Motor neuron (in vitro differentiated cells): ENCODE measurements at regions not wholly inside any gene's neighbourhood (a gene's known extent, or its start where the extent isn't known, plus 50 kb on each side); places are given as distances from the start of the nearest gene placed in this dataset.

Source experiments
- ATAC-seq, 8 experiments: fragments of 200-7000 bp; cut with Tn5 transposase; replicated peaks in 6 of 8; 2 replicates each; pipeline ENCODE4 v1.8.0; 2021; ENCODE audit warnings: mild to moderate bottlenecking in 8 of 8, moderate library complexity in 8 of 8
- H3K27ac ChIP-seq, 2 donors: fragments of 250-450 bp; sonication (Bioruptor Pico); 2 replicates each; pipeline ENCODE4 v1.9.0; 2021; ENCODE audit warnings: antibody characterized with exemption in 2 of 2, mild to moderate bottlenecking in 2 of 2, moderate library complexity in 1 of 2
- H3K4me1 ChIP-seq, 2 donors: fragments of 250-450 bp; sonication (Bioruptor Pico); replicated peaks in 1 of 2; 2 replicates each; pipeline ENCODE4 v1.6.1; 2021; ENCODE audit warnings: antibody characterized with exemption in 2 of 2, mild to moderate bottlenecking in 2 of 2, moderate library complexity in 1 of 2
- H3K4me3 ChIP-seq, 5 donors: fragments of 250-450 bp; sonication (Bioruptor Pico); 2 replicates each; pipeline ENCODE4 v1.9.0; 2021; ENCODE audit warnings: antibody characterized with exemption in 5 of 5, mild to moderate bottlenecking in 5 of 5, moderate library complexity in 4 of 5
- WGBS, 10 experiments: fragments of 450-650 bp; shearing (Covaris generic); methylation state at CpG; one replicate each; pipeline ENCODE4 v1.0.0; 2022; 5-methylcytosine and 5-hydroxymethylcytosine counted together
- in situ Hi-C, 9 experiments: fragments of 400-800 bp; cut with MboI; loops; one replicate each; pipeline ENCODE4 v1.15.0; 2021; ENCODE audit warnings: low sequenced_read_pairs in 9 of 9, low pct_unique_long_range_greater_than_20kb in 2 of 9; ENCODE audit not compliant: unreplicated experiment in 9 of 9

GRCh38 chr13:78468621-78469020, 134.7 kb downstream of the POU4F1 start:
- 0 to 100% (median 67%) methylated on average over 1 to 2 of the region's 2 CpGs; no CpG with 5 or more reads in 2 of the 10 experiments for WGBS, 10 experiments
- Histone ChIP-seq H3K4me1 (peaks cover 0 to 3% of the 10 kb centered on the region in 2 donors), H3K4me3 (no peak overlapping the region), H3K27ac (no peak overlapping the region)
- peak in 7 of 8 experiments; percentile 29 to 84 (median 39) for ATAC-seq
- in situ Hi-C loops = no loop called here

- ATAC-seq = no peak
- in situ Hi-C loops = no loop called here
- Histone ChIP-seq H3K27ac (no peak overlapping the region), H3K4me1 (peaks cover 0 to 3% of the 10 kb centered on the region in 2 donors), H3K4me3 (no peak overlapping the region)
- WGBS, 10 experiments = 0 to 100% (median 40%) methylated on average over 1 of the region's 1 CpG; no CpG with 5 or more reads in 3 of the 10 experiments
Observed at GRCh38 chr13:78465250-78465649, 138.1 kb downstream of the POU4F1 start.

GRCh38 chr13:78460176-78460575, 143.2 kb downstream of the POU4F1 start:
- no peak for ATAC-seq
- in situ Hi-C loops = no loop called here
- Histone ChIP-seq H3K4me1 (no peaks in the 10 kb centered on the region), H3K27ac (no peak overlapping the region), H3K4me3 (no peak overlapping the region)
- 0 to 100% (median 84%) methylated on average over 1 to 2 of the region's 2 CpGs; no CpG with 5 or more reads in 1 of the 10 experiments for WGBS, 10 experiments

GRCh38 chr13:78443839-78444238, 159.5 kb downstream of the POU4F1 start:
- WGBS, 10 experiments = 0 to 88% (median 40%) methylated on average over 1 to 4 of the region's 4 CpGs; no CpG with 5 or more reads in 1 of the 10 experiments
- no peak for ATAC-seq
- in situ Hi-C loops = no loop called here
- Histone ChIP-seq H3K4me1 (no peaks in the 10 kb centered on the region), H3K4me3 (no peak overlapping the region), H3K27ac (no peak overlapping the region)

- no peak for ATAC-seq
- Histone ChIP-seq H3K27ac (no peak overlapping the region), H3K4me1 (peaks cover 0 to 6% of the 10 kb centered on the region in 2 donors), H3K4me3 (no peak overlapping the region)
- WGBS, 10 experiments = 0 to 100% (median 67%) methylated on average over 1 to 4 of the region's 4 CpGs
- in situ Hi-C loops = no loop called here
Observed at GRCh38 chr13:78437781-78438180, 165.6 kb downstream of the POU4F1 start.

- ATAC-seq = no peak
- Histone ChIP-seq H3K27ac (no peak overlapping the region), H3K4me1 (peaks cover 0 to 6% of the 10 kb centered on the region in 2 donors), H3K4me3 (no peak overlapping the region)
- WGBS, 10 experiments = 0 to 100% (median 82%) methylated on average over 1 to 3 of the region's 3 CpGs
- in situ Hi-C loops = no loop called here
Observed at GRCh38 chr13:78436311-78436710, 167.0 kb downstream of the POU4F1 start.

- Histone ChIP-seq H3K27ac (no peak overlapping the region), H3K4me1 (no peaks in the 10 kb centered on the region), H3K4me3 (no peak overlapping the region)
- in situ Hi-C loops = no loop called here
- ATAC-seq = peak in 3 of 8 experiments; percentile 27 to 47 (median 45)
- WGBS, 10 experiments = 0 to 67% (median 17%) methylated on average over 1 of the region's 1 CpG; no CpG with 5 or more reads in 3 of the 10 experiments
Observed at GRCh38 chr13:78431328-78431727, 172.0 kb downstream of the POU4F1 start.

- Histone ChIP-seq H3K27ac (no peak overlapping the region), H3K4me3 (no peak overlapping the region), H3K4me1 (no peaks in the 10 kb centered on the region)
- in situ Hi-C loops = no loop called here
- ATAC-seq = no peak
- 0 to 80% (median 80%) methylated on average over 1 of the region's 1 CpG; no CpG with 5 or more reads in 7 of the 10 experiments for WGBS, 10 experiments
Observed at GRCh38 chr13:78430811-78431210, 172.5 kb downstream of the POU4F1 start.

- WGBS, 10 experiments = 13 to 90% (median 69%) methylated on average over 1 to 11 of the region's 13 CpGs; no CpG with 5 or more reads in 2 of the 10 experiments
- no peak overlapping the region for H3K4me3 ChIP-seq
- no peaks in the 10 kb centered on the region for H3K4me1 ChIP-seq
- ATAC-seq = no peak
- in situ Hi-C loops = no loop called here
- no peak overlapping the region for H3K27ac ChIP-seq
Observed at GRCh38 chr13:78430166-78430791, 173.1 kb downstream of the POU4F1 start.

- no peak for ATAC-seq
- H3K4me3 ChIP-seq = no peak overlapping the region
- no peaks in the 10 kb centered on the region for H3K4me1 ChIP-seq
- in situ Hi-C loops = no loop called here
- H3K27ac ChIP-seq = no peak overlapping the region
- 0% methylated on average over 1 of the region's 2 CpGs; no CpG with 5 or more reads in 9 of the 10 experiments for WGBS, 10 experiments
Observed at GRCh38 chr13:78428646-78429045, 174.7 kb downstream of the POU4F1 start.

- H3K27ac ChIP-seq = no peak overlapping the region
- H3K4me3 ChIP-seq = no peak overlapping the region
- H3K4me1 ChIP-seq = no peaks in the 10 kb centered on the region
- in situ Hi-C loops = no loop called here
- WGBS, 10 experiments = 0 to 100% (median 67%) methylated on average over 1 to 4 of the region's 4 CpGs; no CpG with 5 or more reads in 2 of the 10 experiments
- no peak for ATAC-seq
Observed at GRCh38 chr13:78426183-78426582, 177.2 kb downstream of the POU4F1 start.

- no peak for ATAC-seq
- in situ Hi-C loops = no loop called here
- WGBS, 10 experiments = 67 to 100% (median 86%) methylated on average over 1 of the region's 4 CpGs; no CpG with 5 or more reads in 7 of the 10 experiments
- H3K27ac ChIP-seq = no peak overlapping the region
- H3K4me3 ChIP-seq = no peak overlapping the region
- H3K4me1 ChIP-seq = no peaks in the 10 kb centered on the region
Observed at GRCh38 chr13:78420814-78421213, 182.5 kb downstream of the POU4F1 start.

- Histone ChIP-seq H3K27ac (no peak overlapping the region), H3K4me1 (no peaks in the 10 kb centered on the region), H3K4me3 (no peak overlapping the region)
- no peak for ATAC-seq
- in situ Hi-C loops = no loop called here
- WGBS, 10 experiments = 0 to 73% (median 26%) methylated on average over 1 to 2 of the region's 2 CpGs; no CpG with 5 or more reads in 1 of the 10 experiments
Observed at GRCh38 chr13:78413887-78414553, 189.3 kb downstream of the POU4F1 start.
